ELR (cell line): ENCODE measurements at regions not wholly inside any gene's neighbourhood (a gene's known extent, or its start where the extent isn't known, plus 50 kb on each side); places are given as distances from the start of the nearest gene placed in this dataset.
"Not testable (repeated sequence)": the region's sequence is repeated elsewhere in the genome, so short reads cannot be mapped to it uniquely, and the experiment has no call there.

Experiments
- DNase-seq: peaks from one replicate; pipeline ENCODE4 v3.0.0-alpha.2; 2015; ENCODE audit warnings: low read depth

GRCh38 chr1:203998571-203998970, 74.3 kb upstream of the SOX13 start:
- not testable (repeated sequence) for DNase-seq

- DNase-seq: no peak
Observed at GRCh38 chr1:203999618-204000017, 73.3 kb upstream of the SOX13 start.

- no peak for DNase-seq
Observed at GRCh38 chr1:204001166-204001901, 71.6 kb upstream of the SOX13 start.

GRCh38 chr1:204002614-204003013, 70.3 kb upstream of the SOX13 start:
- no peak for DNase-seq

GRCh38 chr1:204003536-204003935, 69.4 kb upstream of the SOX13 start:
- no peak for DNase-seq

- no peak for DNase-seq
Observed at GRCh38 chr1:204011426-204011825, 61.5 kb upstream of the SOX13 start.

- no peak for DNase-seq
Observed at GRCh38 chr1:204013052-204013451, 59.9 kb upstream of the SOX13 start.

- no peak for DNase-seq
Observed at GRCh38 chr1:204014336-204014735, 58.6 kb upstream of the SOX13 start.

GRCh38 chr1:204014961-204015360, 58.0 kb upstream of the SOX13 start:
- not testable (repeated sequence) for DNase-seq

GRCh38 chr1:204017032-204017431, 55.9 kb upstream of the SOX13 start:
- no peak for DNase-seq

GRCh38 chr1:204018460-204018859, 54.5 kb upstream of the SOX13 start:
- no peak for DNase-seq
